Panc1 (cell line): ENCODE measurements at regions not wholly inside any gene's neighbourhood (a gene's known extent, or its start where the extent isn't known, plus 50 kb on each side); places are given as distances from the start of the nearest gene placed in this dataset.

Experiments used
- ATAC-seq: fragments of 200-7000 bp; cut with Tn5 transposase; 2 replicates; pipeline ENCODE4 v1.9.1; 2020; ENCODE audit warnings: mild to moderate bottlenecking, moderate library complexity
- BruUV-seq: library from RNA; stranded (reverse); fragments of 400-500 nt; replicated peaks from 2 replicates; lab custom pipeline; 2021; lab: Mats Ljungman, UMichigan
- CTCF ChIA-PET: fragments of 300-600 bp; sonication (Branson Sonifier 250); formaldehyde crosslinking; loops from one replicate; lab custom pipeline; 2022; ENCODE audit warnings: antibody characterized with exemption; lab: Charles Lee
- POLR2A ChIA-PET: fragments of 300-600 bp; sonication (Branson Sonifier 250); formaldehyde crosslinking; loops from one replicate; lab custom pipeline; 2022; ENCODE audit warnings: antibody characterized with exemption; lab: Charles Lee
- DNase-seq: peaks from one replicate; pipeline ENCODE4 v3.0.0-alpha.2; 2010; ENCODE audit warnings: low read depth, low spot score
- H3K27ac ChIP-seq: 2 replicates; pipeline ENCODE4 v1.5.1; 2011; ENCODE audit warnings: mild to moderate bottlenecking, low read length, inconsistent platforms
- H3K27me3 ChIP-seq: fragments of 200-500 bp; sonication (Bioruptor generic); 2 replicates; pipeline ENCODE4 v1.6.0; 2014; ENCODE audit warnings: low read length, inconsistent platforms; ENCODE audit not compliant: control insufficient read depth, insufficient read depth
- H3K36me3 ChIP-seq: fragments of 200-500 bp; sonication (Bioruptor generic); 2 replicates; pipeline ENCODE4 v1.5.1; 2014; ENCODE audit warnings: inconsistent platforms, mild to moderate bottlenecking, low read length, moderate library complexity; ENCODE audit not compliant: control insufficient read depth, insufficient read depth
- H3K4me1 ChIP-seq: 2 replicates; pipeline ENCODE4 v1.5.1; 2011; ENCODE audit warnings: inconsistent platforms, mild to moderate bottlenecking, low read length, moderate library complexity; ENCODE audit not compliant: control insufficient read depth, insufficient read depth
- H3K4me3 ChIP-seq, 2 experiments: 2 replicates each; pipeline ENCODE4 v1.5.1; 2011 to 2012; ENCODE audit warnings: low read depth in 2 of 2, low read length in 2 of 2, mild to moderate bottlenecking in 2 of 2, inconsistent platforms in 1 of 2, moderate library complexity in 1 of 2
- H3K9me3 ChIP-seq: fragments of 200-500 bp; sonication (Bioruptor generic); 2 replicates; pipeline ENCODE4 v1.5.1; 2014; ENCODE audit warnings: low read depth, mild to moderate bottlenecking, inconsistent platforms, low read length, moderate library complexity; ENCODE audit not compliant: control insufficient read depth, insufficient read depth
- POLR2AphosphoS5 ChIP-seq: IDR thresholded peaks from 2 replicates; pipeline ENCODE4 v1.6.1; 2012; ENCODE audit warnings: mild to moderate bottlenecking, low read depth, low read length, moderate library complexity
- SIN3A ChIP-seq: IDR thresholded peaks from 2 replicates; pipeline ENCODE4 v1.6.1; 2012; ENCODE audit warnings: low read depth, mild to moderate bottlenecking, low read length, moderate library complexity, borderline replicate concordance; ENCODE audit not compliant: insufficient read depth
- TCF7L2 ChIP-seq: IDR thresholded peaks from 2 replicates; pipeline ENCODE4 v1.6.1; 2011; ENCODE audit warnings: mild to moderate bottlenecking, low read depth, low read length, inconsistent platforms
- in situ Hi-C: cut with HindIII; loops from 2 replicates; pipeline ENCODE4 v1.10.0; 2016; ENCODE audit warnings: low sequenced_read_pairs, low pct_unique_long_range_greater_than_20kb
- intact Hi-C: fragments of 100-400 bp; cut with micrococcal nuclease; formaldehyde crosslinking; loops from one replicate; pipeline ENCODE4 v1.10.0; 2022; ENCODE audit not compliant: unreplicated experiment
- TF ChIP-seq, protein P1 (sequence below): fragments of 450-650 bp; IDR thresholded peaks from 2 replicates; pipeline ENCODE4 v1.5.1; 2017; ENCODE audit warnings: mild to moderate bottlenecking
- TF ChIP-seq, protein P2 (sequence below), 2 experiments: IDR thresholded peaks; 2 replicates each; pipeline ENCODE4 v1.6.1; 2011 to 2012; ENCODE audit warnings: low read depth in 2 of 2, control low read depth in 1 of 2, low read length in 1 of 2, mild to moderate bottlenecking in 1 of 2, moderate library complexity in 1 of 2; ENCODE audit not compliant: insufficient read depth in 1 of 2

DNA sequence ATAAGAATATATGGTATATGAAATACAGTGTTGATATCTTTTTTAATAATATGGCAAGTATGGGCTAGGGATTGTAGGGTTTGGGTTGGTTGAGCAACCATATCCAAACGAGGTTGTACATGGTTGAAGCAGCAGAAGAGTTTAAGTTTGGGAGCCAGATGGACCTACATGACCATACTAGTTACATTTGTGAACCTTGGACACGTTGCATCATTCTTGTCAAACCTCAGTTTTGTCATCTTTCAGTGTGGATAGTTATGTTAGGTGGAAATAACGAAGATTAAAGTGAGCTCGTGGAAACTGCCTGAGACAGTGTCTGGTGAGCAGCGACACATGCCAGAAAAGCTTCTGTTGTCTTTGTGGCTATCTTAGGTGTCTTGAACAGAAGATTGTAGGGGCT lies 307.1 kb upstream of the KIRREL3 start:
- CTCF ChIA-PET: no interaction called here
- no peak overlapping the region for H3K27ac ChIP-seq
- TF ChIP-seq TCF7L2 (no peak), SIN3A (no peak), POLR2AphosphoS5 (no peak)
- TF ChIP-seq, protein P1, sequence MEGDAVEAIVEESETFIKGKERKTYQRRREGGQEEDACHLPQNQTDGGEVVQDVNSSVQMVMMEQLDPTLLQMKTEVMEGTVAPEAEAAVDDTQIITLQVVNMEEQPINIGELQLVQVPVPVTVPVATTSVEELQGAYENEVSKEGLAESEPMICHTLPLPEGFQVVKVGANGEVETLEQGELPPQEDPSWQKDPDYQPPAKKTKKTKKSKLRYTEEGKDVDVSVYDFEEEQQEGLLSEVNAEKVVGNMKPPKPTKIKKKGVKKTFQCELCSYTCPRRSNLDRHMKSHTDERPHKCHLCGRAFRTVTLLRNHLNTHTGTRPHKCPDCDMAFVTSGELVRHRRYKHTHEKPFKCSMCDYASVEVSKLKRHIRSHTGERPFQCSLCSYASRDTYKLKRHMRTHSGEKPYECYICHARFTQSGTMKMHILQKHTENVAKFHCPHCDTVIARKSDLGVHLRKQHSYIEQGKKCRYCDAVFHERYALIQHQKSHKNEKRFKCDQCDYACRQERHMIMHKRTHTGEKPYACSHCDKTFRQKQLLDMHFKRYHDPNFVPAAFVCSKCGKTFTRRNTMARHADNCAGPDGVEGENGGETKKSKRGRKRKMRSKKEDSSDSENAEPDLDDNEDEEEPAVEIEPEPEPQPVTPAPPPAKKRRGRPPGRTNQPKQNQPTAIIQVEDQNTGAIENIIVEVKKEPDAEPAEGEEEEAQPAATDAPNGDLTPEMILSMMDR: no peak
- TF ChIP-seq, protein P2, sequence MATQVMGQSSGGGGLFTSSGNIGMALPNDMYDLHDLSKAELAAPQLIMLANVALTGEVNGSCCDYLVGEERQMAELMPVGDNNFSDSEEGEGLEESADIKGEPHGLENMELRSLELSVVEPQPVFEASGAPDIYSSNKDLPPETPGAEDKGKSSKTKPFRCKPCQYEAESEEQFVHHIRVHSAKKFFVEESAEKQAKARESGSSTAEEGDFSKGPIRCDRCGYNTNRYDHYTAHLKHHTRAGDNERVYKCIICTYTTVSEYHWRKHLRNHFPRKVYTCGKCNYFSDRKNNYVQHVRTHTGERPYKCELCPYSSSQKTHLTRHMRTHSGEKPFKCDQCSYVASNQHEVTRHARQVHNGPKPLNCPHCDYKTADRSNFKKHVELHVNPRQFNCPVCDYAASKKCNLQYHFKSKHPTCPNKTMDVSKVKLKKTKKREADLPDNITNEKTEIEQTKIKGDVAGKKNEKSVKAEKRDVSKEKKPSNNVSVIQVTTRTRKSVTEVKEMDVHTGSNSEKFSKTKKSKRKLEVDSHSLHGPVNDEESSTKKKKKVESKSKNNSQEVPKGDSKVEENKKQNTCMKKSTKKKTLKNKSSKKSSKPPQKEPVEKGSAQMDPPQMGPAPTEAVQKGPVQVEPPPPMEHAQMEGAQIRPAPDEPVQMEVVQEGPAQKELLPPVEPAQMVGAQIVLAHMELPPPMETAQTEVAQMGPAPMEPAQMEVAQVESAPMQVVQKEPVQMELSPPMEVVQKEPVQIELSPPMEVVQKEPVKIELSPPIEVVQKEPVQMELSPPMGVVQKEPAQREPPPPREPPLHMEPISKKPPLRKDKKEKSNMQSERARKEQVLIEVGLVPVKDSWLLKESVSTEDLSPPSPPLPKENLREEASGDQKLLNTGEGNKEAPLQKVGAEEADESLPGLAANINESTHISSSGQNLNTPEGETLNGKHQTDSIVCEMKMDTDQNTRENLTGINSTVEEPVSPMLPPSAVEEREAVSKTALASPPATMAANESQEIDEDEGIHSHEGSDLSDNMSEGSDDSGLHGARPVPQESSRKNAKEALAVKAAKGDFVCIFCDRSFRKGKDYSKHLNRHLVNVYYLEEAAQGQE (IDR thresholded peaks at IDR 0.05; ENCODE audit: insufficient read depth in 1 of 2, low read depth in 2 of 2, low read length in 1 of 2): no peak
- H3K4me1 ChIP-seq: no peaks in the 10 kb centered on the region
- H3K36me3 ChIP-seq: no peaks in the 10 kb centered on the region
- ATAC-seq (no peak), DNase-seq (no peak)
- no peaks in the 10 kb centered on the region for H3K9me3 ChIP-seq
- in situ Hi-C loops: no loop called here
- POLR2A ChIA-PET: no interaction called here
- no peak overlapping the region for H3K4me3 ChIP-seq
- no TSS peak for BruUV-seq
- no peaks in the 10 kb centered on the region for H3K27me3 ChIP-seq
- intact Hi-C loops: no loop called here

DNA sequence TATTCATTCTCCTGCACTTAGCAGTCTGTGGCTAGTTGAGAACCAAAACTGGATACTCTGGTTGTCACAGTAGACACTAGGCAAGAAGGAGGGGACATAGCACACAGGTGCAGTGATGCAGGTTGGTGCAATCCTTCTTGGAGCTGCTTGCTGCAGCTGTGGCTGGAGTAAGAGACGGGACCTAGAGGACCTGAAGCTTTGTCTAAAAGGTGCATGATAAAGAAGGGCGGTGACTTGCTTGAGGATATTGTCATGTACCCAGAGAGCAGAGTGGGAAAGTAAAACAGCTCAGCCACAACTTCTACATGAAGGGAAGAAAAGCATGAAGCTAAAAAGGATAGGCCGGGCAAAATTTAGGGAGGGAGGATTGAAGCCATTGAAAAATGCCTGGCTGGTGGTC lies 304.1 kb upstream of the KIRREL3 start:
- BruUV-seq: no TSS peak
- ChIA-PET POLR2A (no interaction called here), CTCF (no interaction called here)
- Histone ChIP-seq H3K27me3 (no peaks in the 10 kb centered on the region), H3K36me3 (no peaks in the 10 kb centered on the region), H3K4me1 (no peaks in the 10 kb centered on the region), H3K4me3 (no peak overlapping the region), H3K27ac (no peak overlapping the region), H3K9me3 (no peaks in the 10 kb centered on the region)
- no peak for ATAC-seq
- no peak for DNase-seq
- TF ChIP-seq, protein P2 (IDR thresholded peaks at IDR 0.05; ENCODE audit: insufficient read depth in 1 of 2, low read depth in 2 of 2, low read length in 1 of 2): no peak
- TF ChIP-seq TCF7L2 (no peak), SIN3A (no peak), POLR2AphosphoS5 (no peak)
- TF ChIP-seq, protein P1: no peak
- in situ Hi-C loops (no loop called here), intact Hi-C loops (no loop called here)
